ENCODE measurements at regions not wholly inside any gene's neighbourhood (a gene's known extent, or its start where the extent isn't known, plus 50 kb on each side); places are given as distances from the start of the nearest gene placed in this dataset.

- peak; percentile 49 for DNase-seq (ENCODE audit: low spot score)
Measured at GRCh38 chr12:131499160-131499863, 211.6 kb upstream of the SFSWAP start.

GRCh38 chr12:131499864-131500190, 211.1 kb upstream of the SFSWAP start:
- no peak for DNase-seq (ENCODE audit: low spot score)

- DNase-seq (ENCODE audit: low spot score) = peak; percentile 37
Measured at GRCh38 chr12:131500564-131500963, 210.3 kb upstream of the SFSWAP start.

- peak; percentile 60 for DNase-seq (ENCODE audit: low spot score)
Measured at GRCh38 chr12:131505561-131505960, 205.3 kb upstream of the SFSWAP start.

GRCh38 chr12:131506426-131506825, 204.5 kb upstream of the SFSWAP start:
- peak; percentile 14 for DNase-seq (ENCODE audit: low spot score)

- peak; percentile 78 for DNase-seq (ENCODE audit: low spot score)
Measured at GRCh38 chr12:131507094-131507493, 203.8 kb upstream of the SFSWAP start.

GRCh38 chr12:131507881-131508280, 203.0 kb upstream of the SFSWAP start:
- peak; percentile 37 for DNase-seq (ENCODE audit: low spot score)

GRCh38 chr12:131509701-131510100, 201.2 kb upstream of the SFSWAP start:
- no peak for DNase-seq (ENCODE audit: low spot score)

GRCh38 chr12:131510431-131510830, 200.5 kb upstream of the SFSWAP start:
- peak; percentile 24 for DNase-seq (ENCODE audit: low spot score)

- peak; percentile 8 for DNase-seq (ENCODE audit: low spot score)
Measured at GRCh38 chr12:131511391-131511802, 199.5 kb upstream of the SFSWAP start.

GRCh38 chr12:131511803-131512561, 198.9 kb upstream of the SFSWAP start:
- DNase-seq (ENCODE audit: low spot score) = peak; percentile 86

GRCh38 chr12:131513606-131514005, 197.3 kb upstream of the SFSWAP start:
- DNase-seq (ENCODE audit: low spot score) = peak; percentile 11

- DNase-seq (ENCODE audit: low spot score) = peak; percentile 30
Measured at GRCh38 chr12:131520553-131520952, 190.3 kb upstream of the SFSWAP start.

- peak; percentile 82 for DNase-seq (ENCODE audit: low spot score)
Measured at GRCh38 chr12:131521326-131521725, 189.6 kb upstream of the SFSWAP start.

- DNase-seq (ENCODE audit: low spot score) = no peak
Measured at GRCh38 chr12:131525795-131526508, 184.9 kb upstream of the SFSWAP start.

GRCh38 chr12:131527092-131527491, 183.8 kb upstream of the SFSWAP start:
- no peak for DNase-seq (ENCODE audit: low spot score)

- DNase-seq (ENCODE audit: low spot score) = no peak
Measured at GRCh38 chr12:131527736-131528135, 183.2 kb upstream of the SFSWAP start.

- DNase-seq (ENCODE audit: low spot score) = peak; percentile 71
Measured at GRCh38 chr12:131528144-131528543, 182.7 kb upstream of the SFSWAP start.

- DNase-seq (ENCODE audit: low spot score) = peak; percentile 37
Measured at GRCh38 chr12:131528667-131529066, 182.2 kb upstream of the SFSWAP start.

- peak; percentile 81 for DNase-seq (ENCODE audit: low spot score)
Measured at GRCh38 chr12:131529196-131530040, 181.5 kb upstream of the SFSWAP start.

GRCh38 chr12:131530041-131530332, 180.9 kb upstream of the SFSWAP start:
- peak; percentile 60 for DNase-seq (ENCODE audit: low spot score)
